BLaER1 treated with 17β-estradiol and CSF1 and Interleukin-3, amounts not matched to agents 10 nM and 100 nM (cell line): ENCODE measurements at regions not wholly inside any gene's neighbourhood (a gene's known extent, or its start where the extent isn't known, plus 50 kb on each side); places are given as distances from the start of the nearest gene placed in this dataset.
"Not testable (repeated sequence)": the region's sequence is repeated elsewhere in the genome, so short reads cannot be mapped to it uniquely, and the experiment has no call there.

ENCODE experiments used
- H3K27ac ChIP-seq, 11 experiments: shearing (Covaris generic); formaldehyde crosslinking; 2 replicates each; pipeline ENCODE4 v1.8.1; 2022
- H3K27me3 ChIP-seq, 11 experiments: shearing (Covaris generic); formaldehyde crosslinking; 2 replicates each; pipeline ENCODE4 v1.8.1; 2022
- H3K36me3 ChIP-seq, 11 experiments: shearing (Covaris generic); formaldehyde crosslinking; 2 replicates each; pipeline ENCODE4 v1.8.1; 2022
- H3K4me1 ChIP-seq, 10 experiments: shearing (Covaris generic); formaldehyde crosslinking; 2 replicates each; pipeline ENCODE4 v1.8.1; 2022
- H3K4me2 ChIP-seq, 11 experiments: shearing (Covaris generic); formaldehyde crosslinking; 2 replicates each; pipeline ENCODE4 v1.8.1; 2022
- H3K4me3 ChIP-seq, 10 experiments: shearing (Covaris generic); formaldehyde crosslinking; 2 replicates each; pipeline ENCODE4 v1.8.1; 2022
- H3K9ac ChIP-seq, 11 experiments: shearing (Covaris generic); formaldehyde crosslinking; 2 replicates each; pipeline ENCODE4 v1.8.1; 2022
- H3K9me3 ChIP-seq, 11 experiments: shearing (Covaris generic); formaldehyde crosslinking; replicated peaks in 1 of 11; 2 replicates each; pipeline ENCODE4 v1.8.1; 2022
- H4K20me1 ChIP-seq, 11 experiments: shearing (Covaris generic); formaldehyde crosslinking; 2 replicates each; pipeline ENCODE4 v1.8.1; 2022
- Cebpa-rat ChIP-seq, 11 experiments: shearing (Covaris generic); IDR thresholded peaks; 2 replicates each; pipeline ENCODE4 v1.8.1; 2022

GRCh38 chr3:184497804-184498203 lies 63.8 kb upstream of the EPHB3 start:
- H3K27ac ChIP-seq = no peak overlapping the region
- H4K20me1 ChIP-seq = no peaks in the 10 kb centered on the region
- no peak overlapping the region for H3K4me2 ChIP-seq
- peaks cover 7 to 30% (median 14%) of the 10 kb centered on the region in 10 experiments; a peak in 16 of 20 replicates for H3K4me1 ChIP-seq
- H3K27me3 ChIP-seq = peaks cover 0 to 16% (median 10%) of the 10 kb centered on the region in 11 experiments; a peak in 16 of 22 replicates
- no peak overlapping the region for H3K4me3 ChIP-seq
- no peak overlapping the region for H3K9ac ChIP-seq
- H3K9me3 ChIP-seq = peaks cover 0 to 10% (median 7%) of the 10 kb centered on the region in 11 experiments; a peak in 10 of 22 replicates
- H3K36me3 ChIP-seq = no peaks in the 10 kb centered on the region
- no peak for TF ChIP-seq Cebpa-rat (IDR thresholded peaks at IDR 0.05)

- H3K9ac ChIP-seq = no peak overlapping the region
- H3K4me3 ChIP-seq = no peak overlapping the region
- peak overlapping the region in 7 of 11 experiments; percentile 1 to 31 (median 15); a peak in 7 of 22 replicates for H3K4me2 ChIP-seq
- no peak overlapping the region for H3K27ac ChIP-seq
- no peak for TF ChIP-seq Cebpa-rat (IDR thresholded peaks at IDR 0.05)
- peaks cover 0 to 10% (median 7%) of the 10 kb centered on the region in 11 experiments; a peak in 9 of 22 replicates for H3K9me3 ChIP-seq
- H3K27me3 ChIP-seq = 0 out of 22 replicates have a peak, but pooled peaks cover 0 to 3% (median 0%) of the 10 kb centered on the region in 11 experiments
- H3K4me1 ChIP-seq = peaks cover 7 to 22% (median 14%) of the 10 kb centered on the region in 10 experiments; a peak in 16 of 20 replicates
- no peaks in the 10 kb centered on the region for H4K20me1 ChIP-seq
- H3K36me3 ChIP-seq = no peaks in the 10 kb centered on the region
Measured at GRCh38 chr3:184498986-184499606, 62.5 kb upstream of the EPHB3 start.

- no peak overlapping the region for H3K4me2 ChIP-seq
- no peaks in the 10 kb centered on the region for H3K27me3 ChIP-seq
Measured at GRCh38 chr3:184500344-184500923, 61.2 kb upstream of the EPHB3 start.

GRCh38 chr3:184502123-184502667 lies 59.4 kb upstream of the EPHB3 start:
- Histone ChIP-seq H3K9me3 (peaks cover 0 to 10% (median 7%) of the 10 kb centered on the region in 11 experiments; a peak in 9 of 22 replicates), H3K9ac (no peak overlapping the region), H3K27me3 (no peaks in the 10 kb centered on the region), H3K27ac (no peak overlapping the region), H3K36me3 (no peaks in the 10 kb centered on the region), H4K20me1 (no peaks in the 10 kb centered on the region), H3K4me3 (no peak overlapping the region), H3K4me1 (peaks cover 0 to 22% (median 12%) of the 10 kb centered on the region in 10 experiments; a peak in 12 of 20 replicates), H3K4me2 (no peak overlapping the region)
- TF ChIP-seq Cebpa-rat (IDR thresholded peaks at IDR 0.05) = no peak

More at GRCh38 chr3:184500344-184500923, 61.2 kb upstream of the EPHB3 start:
- TF ChIP-seq Cebpa-rat (IDR thresholded peaks at IDR 0.05) = no peak
- H4K20me1 ChIP-seq = no peaks in the 10 kb centered on the region
- no peaks in the 10 kb centered on the region for H3K36me3 ChIP-seq
- no peak overlapping the region for H3K9ac ChIP-seq
- peaks cover 7 to 22% (median 14%) of the 10 kb centered on the region in 10 experiments; a peak in 16 of 20 replicates for H3K4me1 ChIP-seq
- peaks cover 0 to 10% (median 7%) of the 10 kb centered on the region in 11 experiments; a peak in 9 of 22 replicates for H3K9me3 ChIP-seq
- H3K27ac ChIP-seq = no peak overlapping the region
- H3K4me3 ChIP-seq = no peak overlapping the region

- H3K9ac ChIP-seq, H3K9me3 ChIP-seq, H3K27ac ChIP-seq, H4K20me1 ChIP-seq, H3K4me2 ChIP-seq, H3K36me3 ChIP-seq, H3K27me3 ChIP-seq, H3K4me3 ChIP-seq: not testable (repeated sequence)
- H3K4me1 ChIP-seq = peaks cover 3 to 18% (median 10%) of the 10 kb centered on the region in 10 experiments; a peak in 14 of 20 replicates
Measured at GRCh38 chr3:184502841-184503240, 58.7 kb upstream of the EPHB3 start.

GRCh38 chr3:184503647-184504046 lies 57.9 kb upstream of the EPHB3 start:
- Histone ChIP-seq H3K4me2 (no peak overlapping the region), H3K9me3 (peaks cover 0 to 10% (median 7%) of the 10 kb centered on the region in 11 experiments; a peak in 9 of 22 replicates), H3K36me3 (no peaks in the 10 kb centered on the region), H3K9ac (no peak overlapping the region), H3K4me3 (no peak overlapping the region), H3K4me1 (peaks cover 0 to 20% (median 12%) of the 10 kb centered on the region in 10 experiments; a peak in 14 of 20 replicates), H3K27ac (no peak overlapping the region), H4K20me1 (no peaks in the 10 kb centered on the region), H3K27me3 (no peaks in the 10 kb centered on the region)
- no peak for TF ChIP-seq Cebpa-rat (IDR thresholded peaks at IDR 0.05)

GRCh38 chr3:184505076-184505878 lies 56.3 kb upstream of the EPHB3 start:
- Histone ChIP-seq H3K9me3 (peaks cover 0 to 10% (median 7%) of the 10 kb centered on the region in 11 experiments; a peak in 8 of 22 replicates), H3K27me3 (no peaks in the 10 kb centered on the region)
- no peak for TF ChIP-seq Cebpa-rat (IDR thresholded peaks at IDR 0.05)

GRCh38 chr3:184506561-184506991 lies 55.0 kb upstream of the EPHB3 start:
- peaks cover 0 to 17% (median 8%) of the 10 kb centered on the region in 11 experiments; a peak in 10 of 22 replicates for H3K9me3 ChIP-seq
- TF ChIP-seq Cebpa-rat (IDR thresholded peaks at IDR 0.05) = no peak
- no peak overlapping the region for H3K4me3 ChIP-seq
- no peak overlapping the region for H3K27ac ChIP-seq
- H3K9ac ChIP-seq = no peak overlapping the region
- peaks cover 0 to 3% (median 0%) of the 10 kb centered on the region in 11 experiments; a peak in 2 of 22 replicates for H3K27me3 ChIP-seq
- no peak overlapping the region for H3K4me2 ChIP-seq
- no peaks in the 10 kb centered on the region for H4K20me1 ChIP-seq
- peaks cover 0 to 17% (median 8%) of the 10 kb centered on the region in 10 experiments; a peak in 9 of 20 replicates for H3K4me1 ChIP-seq
- H3K36me3 ChIP-seq = no peaks in the 10 kb centered on the region

More at GRCh38 chr3:184505076-184505878, 56.3 kb upstream of the EPHB3 start:
- no peak overlapping the region for H3K9ac ChIP-seq
- peaks cover 0 to 17% (median 8%) of the 10 kb centered on the region in 10 experiments; a peak in 9 of 20 replicates for H3K4me1 ChIP-seq
- H3K4me2 ChIP-seq = no peak overlapping the region
- H3K36me3 ChIP-seq = no peaks in the 10 kb centered on the region
- no peaks in the 10 kb centered on the region for H4K20me1 ChIP-seq
- no peak overlapping the region for H3K27ac ChIP-seq
- no peak overlapping the region for H3K4me3 ChIP-seq
